ENCODE measurements at regions not wholly inside any gene's neighbourhood (a gene's known extent, or its start where the extent isn't known, plus 50 kb on each side); places are given as distances from the start of the nearest gene placed in this dataset.

GRCh38 chr13:90710164-90710759 lies 637.2 kb upstream of the MIR17HG start:
- no peak overlapping the region for H3K4me3 ChIP-seq
- H3K27ac Mint-ChIP-seq = peak overlapping the region; percentile 14
- DNase-seq (ENCODE audit: low spot score) = no peak
- H3K79me2 ChIP-seq (ENCODE audit: low read depth) = no peaks in the 10 kb centered on the region
- H3K27me3 ChIP-seq = no peaks in the 10 kb centered on the region
- H4K20me1 ChIP-seq (ENCODE audit: low read depth) = no peaks in the 10 kb centered on the region
- peaks cover 11% of the 10 kb centered on the region for H3K9me3 Mint-ChIP-seq
- H3K4me2 ChIP-seq = no peak overlapping the region
- TF ChIP-seq EZH2phosphoT487 (IDR thresholded peaks at IDR 0.05) (no peak), EZH2 (IDR thresholded peaks at IDR 0.05) (no peak)
- TF ChIP-seq, protein P1, sequence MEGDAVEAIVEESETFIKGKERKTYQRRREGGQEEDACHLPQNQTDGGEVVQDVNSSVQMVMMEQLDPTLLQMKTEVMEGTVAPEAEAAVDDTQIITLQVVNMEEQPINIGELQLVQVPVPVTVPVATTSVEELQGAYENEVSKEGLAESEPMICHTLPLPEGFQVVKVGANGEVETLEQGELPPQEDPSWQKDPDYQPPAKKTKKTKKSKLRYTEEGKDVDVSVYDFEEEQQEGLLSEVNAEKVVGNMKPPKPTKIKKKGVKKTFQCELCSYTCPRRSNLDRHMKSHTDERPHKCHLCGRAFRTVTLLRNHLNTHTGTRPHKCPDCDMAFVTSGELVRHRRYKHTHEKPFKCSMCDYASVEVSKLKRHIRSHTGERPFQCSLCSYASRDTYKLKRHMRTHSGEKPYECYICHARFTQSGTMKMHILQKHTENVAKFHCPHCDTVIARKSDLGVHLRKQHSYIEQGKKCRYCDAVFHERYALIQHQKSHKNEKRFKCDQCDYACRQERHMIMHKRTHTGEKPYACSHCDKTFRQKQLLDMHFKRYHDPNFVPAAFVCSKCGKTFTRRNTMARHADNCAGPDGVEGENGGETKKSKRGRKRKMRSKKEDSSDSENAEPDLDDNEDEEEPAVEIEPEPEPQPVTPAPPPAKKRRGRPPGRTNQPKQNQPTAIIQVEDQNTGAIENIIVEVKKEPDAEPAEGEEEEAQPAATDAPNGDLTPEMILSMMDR (IDR thresholded peaks at IDR 0.05) = no peak
- peaks cover 2% of the 10 kb centered on the region for H3K36me3 Mint-ChIP-seq
- H3K4me3 Mint-ChIP-seq = no peak overlapping the region
- H3K27me3 Mint-ChIP-seq (ENCODE audit: insufficient read depth, low read depth) = no peaks in the 10 kb centered on the region
- no peak overlapping the region for H3K27ac ChIP-seq
- no peaks in the 10 kb centered on the region for H3K9me3 ChIP-seq (ENCODE audit: low read depth)
- H3K4me1 Mint-ChIP-seq = peaks cover 13% of the 10 kb centered on the region
- H3K4me1 ChIP-seq = peaks cover 4% of the 10 kb centered on the region
- no peak overlapping the region for H3K9ac ChIP-seq
- no peaks in the 10 kb centered on the region for H3F3A ChIP-seq (ENCODE audit: low read depth)
- no peak overlapping the region for H2AFZ ChIP-seq (replicated peaks)
- no peaks in the 10 kb centered on the region for H3K36me3 ChIP-seq

DNA sequence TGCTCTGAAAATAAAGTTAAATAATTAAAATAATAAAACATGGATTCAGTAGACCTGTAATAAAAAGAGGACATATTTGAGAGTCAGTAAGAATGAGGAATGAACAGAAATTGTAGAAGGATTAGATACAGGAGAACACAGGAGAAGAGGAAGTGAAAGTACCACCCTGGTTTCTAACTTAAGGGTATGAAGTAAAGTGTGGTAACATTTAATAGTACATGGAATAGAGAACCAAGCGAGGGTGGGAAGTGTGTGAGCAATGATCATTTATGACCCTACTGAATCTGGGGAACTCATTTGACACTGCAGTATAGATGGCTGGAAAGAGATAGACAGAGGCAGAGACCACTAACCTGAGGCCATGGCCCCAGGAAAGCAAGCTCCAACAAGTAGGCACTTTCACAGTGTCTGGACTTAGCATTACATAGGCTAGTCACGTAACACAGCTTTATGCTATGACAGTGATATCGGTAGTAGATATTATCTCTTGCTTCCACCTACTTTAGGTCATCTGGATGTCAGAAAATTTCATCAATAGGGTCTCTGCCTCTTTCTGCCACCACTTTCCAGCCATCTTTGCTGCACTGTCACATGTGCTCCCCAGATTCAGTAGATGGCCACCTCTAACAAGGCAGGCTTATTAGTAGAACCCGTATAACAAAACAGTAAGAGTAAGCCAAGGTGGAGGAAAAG lies 633.9 kb upstream of the MIR17HG start:
- Histone ChIP-seq H2AFZ (replicated peaks) (no peak overlapping the region), H3K4me2 (no peak overlapping the region), H3K36me3 (no peaks in the 10 kb centered on the region), H3K27ac (no peak overlapping the region), H4K20me1 (ENCODE audit: low read depth) (no peaks in the 10 kb centered on the region), H3K4me3 (no peak overlapping the region), H3K9ac (no peak overlapping the region), H3K27me3 (no peaks in the 10 kb centered on the region), H3K79me2 (ENCODE audit: low read depth) (no peaks in the 10 kb centered on the region), H3K9me3 (ENCODE audit: low read depth) (no peaks in the 10 kb centered on the region), H3K4me1 (peaks cover 24% of the 10 kb centered on the region), H3F3A (ENCODE audit: low read depth) (peaks cover 6% of the 10 kb centered on the region)
- peaks cover 35% of the 10 kb centered on the region for H3K4me1 Mint-ChIP-seq
- peaks cover 6% of the 10 kb centered on the region for H3K9me3 Mint-ChIP-seq
- H3K4me3 Mint-ChIP-seq = no peak overlapping the region
- no peak overlapping the region for H3K27ac Mint-ChIP-seq
- TF ChIP-seq EZH2 (IDR thresholded peaks at IDR 0.05) = no peak
- TF ChIP-seq, protein P1 (IDR thresholded peaks at IDR 0.05) = no peak
- TF ChIP-seq EZH2phosphoT487 (IDR thresholded peaks at IDR 0.05) = no peak
- no peaks in the 10 kb centered on the region for H3K27me3 Mint-ChIP-seq (ENCODE audit: insufficient read depth, low read depth)
- DNase-seq (ENCODE audit: low spot score) = no peak
- no peaks in the 10 kb centered on the region for H3K36me3 Mint-ChIP-seq

DNA sequence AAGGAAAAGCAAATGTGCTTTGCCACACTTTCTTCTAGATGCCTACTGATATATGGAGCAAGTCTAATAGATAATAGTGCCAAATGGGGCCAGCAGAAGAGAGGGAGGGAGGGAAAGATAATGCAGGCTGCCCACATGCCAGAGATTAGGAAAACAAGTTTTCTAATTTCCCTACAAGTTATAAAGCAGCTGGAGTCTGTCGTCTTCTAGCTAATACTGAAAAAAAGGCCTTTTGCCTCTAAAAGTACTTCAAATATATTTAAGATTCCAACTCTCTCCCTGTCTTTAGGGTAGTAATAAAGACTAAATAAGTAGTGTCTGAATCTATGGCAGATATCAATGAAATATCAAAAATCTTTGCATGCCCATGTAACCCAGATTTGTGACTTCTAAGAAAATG lies 632.0 kb upstream of the MIR17HG start:
- H3K36me3 ChIP-seq = no peaks in the 10 kb centered on the region
- H4K20me1 ChIP-seq (ENCODE audit: low read depth) = no peaks in the 10 kb centered on the region
- Mint-ChIP-seq H3K36me3 (no peaks in the 10 kb centered on the region), H3K9me3 (peaks cover 6% of the 10 kb centered on the region), H3K4me3 (no peak overlapping the region), H3K27me3 (ENCODE audit: insufficient read depth, low read depth) (no peaks in the 10 kb centered on the region), H3K4me1 (peaks cover 35% of the 10 kb centered on the region), H3K27ac (no peak overlapping the region)
- no peak overlapping the region for H2AFZ ChIP-seq (replicated peaks)
- no peak for DNase-seq (ENCODE audit: low spot score)
- H3K79me2 ChIP-seq (ENCODE audit: low read depth) = no peaks in the 10 kb centered on the region
- peaks cover 6% of the 10 kb centered on the region for H3F3A ChIP-seq (ENCODE audit: low read depth)
- no peaks in the 10 kb centered on the region for H3K9me3 ChIP-seq (ENCODE audit: low read depth)
- TF ChIP-seq EZH2 (IDR thresholded peaks at IDR 0.05) (no peak), EZH2phosphoT487 (IDR thresholded peaks at IDR 0.05) (no peak)
- TF ChIP-seq, protein P1 (IDR thresholded peaks at IDR 0.05) = no peak
- no peak overlapping the region for H3K27ac ChIP-seq
- no peak overlapping the region for H3K4me2 ChIP-seq
- H3K4me3 ChIP-seq = no peak overlapping the region
- H3K27me3 ChIP-seq = no peaks in the 10 kb centered on the region
- H3K9ac ChIP-seq = no peak overlapping the region
- peaks cover 32% of the 10 kb centered on the region for H3K4me1 ChIP-seq

Data from neural progenitor cell (in vitro differentiated cells).